Trophoblast cell (in vitro differentiated cells and primary cell): ENCODE measurements at regions not wholly inside any gene's neighbourhood (a gene's known extent, or its start where the extent isn't known, plus 50 kb on each side); places are given as distances from the start of the nearest gene placed in this dataset.

Source experiments
- DNase-seq, 2 donors: peaks; one replicate each; pipeline ENCODE4 v3.0.0-alpha.2; 2016
- H2AFZ ChIP-seq: 2 replicates; pipeline ENCODE4 v1.6.1; 2013; ENCODE audit warnings: low read length, moderate library complexity, mild to moderate bottlenecking; ENCODE audit not compliant: insufficient read depth, poor library complexity
- H2AK5ac ChIP-seq: 2 replicates; pipeline ENCODE4 v1.6.1; 2013; ENCODE audit warnings: mild to moderate bottlenecking, low read length
- H2BK120ac ChIP-seq: 2 replicates; pipeline ENCODE4 v1.6.1; 2013; ENCODE audit warnings: low read length, mild to moderate bottlenecking, moderate library complexity; ENCODE audit not compliant: insufficient read depth, poor library complexity
- H2BK12ac ChIP-seq: 2 replicates; pipeline ENCODE4 v1.6.1; 2013; ENCODE audit warnings: mild to moderate bottlenecking, low read length, moderate library complexity
- H2BK5ac ChIP-seq: 2 replicates; pipeline ENCODE4 v1.6.1; 2013; ENCODE audit warnings: low read length, low read depth, moderate library complexity, mild to moderate bottlenecking; ENCODE audit not compliant: poor library complexity
- H3K14ac ChIP-seq: 2 replicates; pipeline ENCODE4 v1.6.1; 2013; ENCODE audit warnings: mild to moderate bottlenecking, low read length
- H3K18ac ChIP-seq: 2 replicates; pipeline ENCODE4 v1.6.1; 2013; ENCODE audit warnings: mild to moderate bottlenecking, low read length
- H3K23ac ChIP-seq: 2 replicates; pipeline ENCODE4 v1.6.1; 2013; ENCODE audit warnings: low read length
- H3K27ac ChIP-seq: 2 replicates; pipeline ENCODE4 v1.5.1; 2013; ENCODE audit warnings: low read depth, mild to moderate bottlenecking, inconsistent platforms, low read length, moderate library complexity
- H3K27me3 ChIP-seq: 2 replicates; pipeline ENCODE4 v1.6.1; 2013; ENCODE audit warnings: inconsistent platforms, mild to moderate bottlenecking, low read length, moderate library complexity; ENCODE audit not compliant: insufficient read depth
- H3K36me3 ChIP-seq, 2 experiments: 1 replicate in 1 of 2; 2 replicates in 1 of 2; pipeline ENCODE4 v1.6.1; 2013; ENCODE audit warnings: low read length in 2 of 2, mild to moderate bottlenecking in 2 of 2, moderate library complexity in 1 of 2; ENCODE audit not compliant: insufficient read depth in 2 of 2, control insufficient read depth in 1 of 2
- H3K4ac ChIP-seq: 2 replicates; pipeline ENCODE4 v1.6.1; 2013; ENCODE audit warnings: low read depth, mild to moderate bottlenecking, low read length, moderate library complexity
- H3K4me1 ChIP-seq, 2 experiments: 1 replicate in 1 of 2; 2 replicates in 1 of 2; pipeline ENCODE4 v1.6.1; 2013; ENCODE audit warnings: low read length in 2 of 2, mild to moderate bottlenecking in 2 of 2, moderate library complexity in 1 of 2; ENCODE audit not compliant: insufficient read depth in 2 of 2, control insufficient read depth in 1 of 2
- H3K4me2 ChIP-seq: 2 replicates; pipeline ENCODE4 v1.6.1; 2013; ENCODE audit warnings: inconsistent platforms, mild to moderate bottlenecking, low read length, moderate library complexity
- H3K4me3 ChIP-seq: 2 replicates; pipeline ENCODE4 v1.5.1; 2013; ENCODE audit warnings: mild to moderate bottlenecking, low read depth, low read length, inconsistent platforms
- H3K79me1 ChIP-seq: one replicate; pipeline ENCODE4 v1.6.1; 2013; ENCODE audit warnings: low read length
- H3K79me2 ChIP-seq: 2 replicates; pipeline ENCODE4 v1.6.1; 2013; ENCODE audit warnings: low read length, mild to moderate bottlenecking; ENCODE audit not compliant: control insufficient read depth, insufficient read depth, poor library complexity
- H3K9ac ChIP-seq: 2 replicates; pipeline ENCODE4 v1.6.1; 2013; ENCODE audit warnings: mild to moderate bottlenecking, low read length
- H3K9me3 ChIP-seq: 2 replicates; pipeline ENCODE4 v1.6.1; 2013; ENCODE audit warnings: low read depth, mild to moderate bottlenecking, control low read depth, inconsistent platforms, low read length; ENCODE audit not compliant: insufficient read depth
- H4K12ac ChIP-seq: 2 replicates; pipeline ENCODE4 v1.6.1; 2013; ENCODE audit warnings: low read depth, mild to moderate bottlenecking, low read length, moderate library complexity
- H4K8ac ChIP-seq: 2 replicates; pipeline ENCODE4 v1.6.1; 2013; ENCODE audit warnings: low read depth, mild to moderate bottlenecking, low read length, moderate library complexity
- H4K91ac ChIP-seq: one replicate; pipeline ENCODE4 v1.6.1; 2013; ENCODE audit warnings: low read depth, mild to moderate bottlenecking, low read length, moderate library complexity
- WGBS: extraction: QIAGEN DNeasy Blood & Tissue Kit; methylation state at CpG from one replicate; pipeline ENCODE4 v1.1.7; 2013; ENCODE audit warnings: missing lambda C conversion rate; ENCODE audit not compliant: insufficient read length, insufficient coverage; ENCODE audit errors: extremely low coverage; 5-methylcytosine and 5-hydroxymethylcytosine counted together

DNA sequence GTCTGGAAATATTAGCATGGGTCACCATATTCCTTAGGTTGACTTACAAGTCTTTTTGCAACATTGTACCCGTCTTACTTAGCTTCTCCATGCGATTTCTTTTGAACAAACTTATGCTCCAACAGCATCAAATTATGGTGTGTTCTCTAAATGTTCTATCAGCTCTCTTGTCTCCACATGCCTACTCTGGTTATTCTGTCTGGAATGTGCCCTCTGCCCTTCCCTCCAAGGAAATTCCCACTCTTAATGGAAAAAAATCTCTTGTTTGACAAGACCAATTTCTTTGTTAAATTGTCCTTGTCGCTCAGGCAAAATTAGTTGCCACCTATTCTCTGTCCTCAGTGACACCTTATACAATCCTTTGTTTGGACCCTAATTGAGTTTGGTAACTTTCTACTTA is 522.8 kb upstream of the LUZP2 start:
- no CpG with 5 or more reads among the region's 3 CpGs for WGBS

DNA sequence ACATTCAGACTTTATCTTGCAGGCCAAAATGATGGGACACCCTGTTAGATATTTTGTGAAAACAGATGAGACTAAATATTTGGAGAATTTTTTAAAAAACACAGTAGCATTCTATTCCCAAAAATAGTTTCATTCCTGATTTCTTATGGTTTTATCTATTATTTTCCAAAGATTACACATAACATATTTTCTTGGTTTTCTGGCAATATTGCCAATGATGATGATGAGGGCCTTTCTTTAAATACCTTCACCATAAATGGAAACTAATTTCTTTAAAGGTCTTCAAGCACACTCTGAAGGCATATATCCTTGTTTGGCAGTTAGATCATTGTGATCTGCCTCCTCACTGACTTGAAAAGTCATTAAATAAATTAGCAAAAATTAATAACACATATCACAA is 522.3 kb upstream of the LUZP2 start:
- H3K9me3 ChIP-seq = no peaks in the 10 kb centered on the region
- peaks cover 4% of the 10 kb centered on the region for H3K79me1 ChIP-seq
- no peak overlapping the region for H2AK5ac ChIP-seq
- no peak overlapping the region for H3K23ac ChIP-seq
- no peak overlapping the region for H2AFZ ChIP-seq
- no peak overlapping the region for H4K91ac ChIP-seq
- H2BK120ac ChIP-seq = no peak overlapping the region
- H3K9ac ChIP-seq = no peak overlapping the region
- H3K14ac ChIP-seq = no peak overlapping the region
- no peak overlapping the region for H3K4me3 ChIP-seq
- no peaks in the 10 kb centered on the region for H3K79me2 ChIP-seq
- no peaks in the 10 kb centered on the region for H3K27me3 ChIP-seq
- H3K27ac ChIP-seq = no peak overlapping the region
- H3K18ac ChIP-seq = no peak overlapping the region
- no peaks in the 10 kb centered on the region for H3K36me3 ChIP-seq
- no peak for DNase-seq
- no peaks in the 10 kb centered on the region for H3K4me1 ChIP-seq
- H4K8ac ChIP-seq = no peak overlapping the region
- H2BK12ac ChIP-seq = no peak overlapping the region
- H3K4ac ChIP-seq = no peak overlapping the region
- H3K4me2 ChIP-seq = no peak overlapping the region
- H2BK5ac ChIP-seq = no peak overlapping the region
- H4K12ac ChIP-seq = no peak overlapping the region

More for the DNA sequence above, 522.8 kb upstream of the LUZP2 start:
- Histone ChIP-seq H3K4ac (no peak overlapping the region), H3K79me2 (no peaks in the 10 kb centered on the region), H3K23ac (no peak overlapping the region), H3K4me3 (no peak overlapping the region), H2BK5ac (no peak overlapping the region), H3K4me2 (no peak overlapping the region), H2AK5ac (no peak overlapping the region), H3K27ac (no peak overlapping the region), H4K8ac (no peak overlapping the region), H3K36me3 (no peaks in the 10 kb centered on the region), H3K79me1 (peaks cover 4% of the 10 kb centered on the region), H3K9ac (no peak overlapping the region), H2BK120ac (no peak overlapping the region), H4K12ac (no peak overlapping the region), H2AFZ (no peak overlapping the region), H3K4me1 (no peaks in the 10 kb centered on the region), H2BK12ac (no peak overlapping the region), H3K18ac (no peak overlapping the region), H4K91ac (no peak overlapping the region), H3K14ac (no peak overlapping the region), H3K9me3 (no peaks in the 10 kb centered on the region), H3K27me3 (no peaks in the 10 kb centered on the region)
- DNase-seq = no peak

DNA sequence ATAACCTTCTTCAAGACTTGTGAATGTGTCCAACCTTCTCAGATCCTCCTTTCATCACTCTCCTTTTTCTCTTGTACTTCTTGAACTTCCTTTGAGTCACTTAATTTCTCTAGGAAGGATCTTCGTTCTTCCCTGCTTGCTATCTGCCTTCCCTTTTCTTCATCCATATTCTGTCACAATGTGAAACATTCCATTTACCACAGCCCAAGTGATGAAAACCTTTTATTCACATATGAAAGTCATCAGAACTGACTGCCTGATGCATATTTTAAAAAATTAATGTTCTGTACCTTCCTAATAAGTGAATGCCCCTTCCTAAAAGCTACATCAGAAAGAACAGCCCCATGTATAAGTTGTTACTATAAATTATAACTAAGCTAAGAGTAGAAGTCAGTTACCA is 520.4 kb upstream of the LUZP2 start:
- WGBS = no CpG with 5 or more reads among the region's 1 CpG
- no peak for DNase-seq
- Histone ChIP-seq H3K18ac (no peak overlapping the region), H4K8ac (no peak overlapping the region), H3K9ac (no peak overlapping the region), H2AK5ac (no peak overlapping the region), H3K4me2 (no peak overlapping the region), H3K14ac (no peak overlapping the region), H3K79me2 (no peaks in the 10 kb centered on the region), H2BK5ac (no peak overlapping the region), H3K4me1 (no peaks in the 10 kb centered on the region), H3K79me1 (peaks cover 4% of the 10 kb centered on the region), H3K9me3 (no peaks in the 10 kb centered on the region), H3K27ac (no peak overlapping the region), H4K12ac (no peak overlapping the region), H2AFZ (no peak overlapping the region), H3K4ac (no peak overlapping the region), H3K27me3 (no peaks in the 10 kb centered on the region), H3K23ac (no peak overlapping the region), H3K36me3 (no peaks in the 10 kb centered on the region), H2BK12ac (no peak overlapping the region), H3K4me3 (no peak overlapping the region), H4K91ac (no peak overlapping the region), H2BK120ac (no peak overlapping the region)

DNA sequence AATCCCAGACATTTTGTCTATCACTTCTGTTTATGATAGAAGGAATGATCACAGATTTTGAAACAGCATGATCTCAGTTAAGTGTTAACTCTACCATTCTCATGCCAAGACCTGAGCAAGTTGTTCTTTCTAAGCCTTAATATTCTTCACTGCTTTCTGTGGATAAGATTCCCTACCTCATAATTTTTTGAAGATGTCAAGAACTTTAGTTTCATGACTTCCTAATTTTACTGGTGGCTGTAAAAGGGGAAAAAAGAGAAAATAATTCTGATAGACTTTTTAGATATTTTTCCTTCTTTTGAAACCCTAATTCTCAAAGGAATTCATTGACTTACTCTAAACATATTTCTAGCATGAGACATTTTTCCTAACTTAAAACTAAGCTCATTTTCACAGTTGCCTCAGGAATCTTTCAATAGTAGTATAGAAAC is 520.0 kb upstream of the LUZP2 start:
- Histone ChIP-seq H2AK5ac (no peak overlapping the region), H4K91ac (no peak overlapping the region), H2BK5ac (no peak overlapping the region), H3K27me3 (no peaks in the 10 kb centered on the region), H3K9me3 (no peaks in the 10 kb centered on the region), H2BK12ac (no peak overlapping the region), H3K23ac (no peak overlapping the region), H4K8ac (no peak overlapping the region), H3K27ac (no peak overlapping the region), H3K18ac (no peak overlapping the region), H3K9ac (no peak overlapping the region), H4K12ac (no peak overlapping the region), H3K14ac (no peak overlapping the region), H3K4ac (no peak overlapping the region), H3K36me3 (no peaks in the 10 kb centered on the region), H3K4me2 (no peak overlapping the region), H2AFZ (no peak overlapping the region), H3K79me2 (no peaks in the 10 kb centered on the region), H2BK120ac (no peak overlapping the region), H3K4me3 (no peak overlapping the region), H3K4me1 (no peaks in the 10 kb centered on the region), H3K79me1 (peaks cover 4% of the 10 kb centered on the region)
- no peak for DNase-seq
